Activated gamma-delta T cell treated with Interleukin-2 at 50 U/mL for 16 hours (primary cell): ENCODE measurements at regions not wholly inside any gene's neighbourhood (a gene's known extent, or its start where the extent isn't known, plus 50 kb on each side); places are given as distances from the start of the nearest gene placed in this dataset.

ENCODE experiments used
- DNase-seq: peaks from one replicate; pipeline ENCODE4 v3.0.0-alpha.2; 2020

DNA sequence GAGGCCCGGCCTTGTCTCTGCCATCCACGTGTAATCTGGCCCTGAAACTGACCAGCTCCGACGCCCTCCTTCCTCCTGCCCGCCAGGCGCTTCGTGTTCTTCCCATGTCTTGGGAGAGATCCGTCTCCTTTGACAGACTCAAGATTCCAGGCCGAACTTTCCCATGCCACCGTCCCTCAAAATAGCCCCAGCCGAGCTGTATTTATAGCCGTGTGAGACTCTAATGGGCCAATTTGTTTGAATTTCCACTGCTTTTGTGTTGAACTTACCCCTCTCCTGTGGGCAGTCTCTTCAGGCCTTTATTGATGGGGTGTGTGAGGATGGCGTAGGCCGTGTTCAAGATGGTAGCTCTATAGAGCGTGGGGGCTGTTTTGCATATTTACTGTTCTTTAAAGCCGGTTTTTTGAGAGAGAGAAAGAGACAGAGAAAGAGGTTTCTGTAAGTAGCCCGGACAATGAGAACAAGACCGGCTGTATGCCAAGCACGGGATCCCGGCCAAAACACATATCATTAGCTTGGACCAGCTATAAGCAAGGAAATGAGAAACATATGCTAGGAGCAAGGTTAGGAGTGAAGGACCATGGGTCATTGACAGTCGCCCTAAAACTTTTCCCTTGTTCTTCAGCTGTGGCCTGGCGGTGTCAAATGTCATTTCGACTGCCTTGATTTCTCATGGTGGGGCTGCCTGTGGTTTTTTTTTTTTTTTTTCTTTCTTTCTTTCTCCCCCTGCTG lies 124.5 kb upstream of the ZFHX3 start:
- no peak for DNase-seq

DNA sequence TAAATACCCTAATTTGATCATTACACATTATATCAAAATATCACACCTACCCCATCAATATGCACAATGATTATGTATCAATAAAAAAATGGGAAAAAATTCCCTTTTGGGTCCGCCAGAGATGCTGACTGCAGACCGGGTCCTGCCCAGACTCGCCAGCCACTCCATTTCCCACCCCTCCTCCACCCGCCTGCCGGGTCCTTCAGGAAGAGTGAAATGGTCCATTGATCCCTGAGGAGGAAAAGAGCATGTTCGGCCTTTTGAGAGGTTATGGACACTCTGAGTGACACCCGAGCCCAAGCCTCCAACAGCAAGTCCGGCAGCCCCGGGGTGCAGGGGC lies 123.9 kb upstream of the ZFHX3 start:
- DNase-seq: no peak

- no peak for DNase-seq
Measured at GRCh38 chr16:73171380-73171779, 123.5 kb upstream of the ZFHX3 start.

DNA sequence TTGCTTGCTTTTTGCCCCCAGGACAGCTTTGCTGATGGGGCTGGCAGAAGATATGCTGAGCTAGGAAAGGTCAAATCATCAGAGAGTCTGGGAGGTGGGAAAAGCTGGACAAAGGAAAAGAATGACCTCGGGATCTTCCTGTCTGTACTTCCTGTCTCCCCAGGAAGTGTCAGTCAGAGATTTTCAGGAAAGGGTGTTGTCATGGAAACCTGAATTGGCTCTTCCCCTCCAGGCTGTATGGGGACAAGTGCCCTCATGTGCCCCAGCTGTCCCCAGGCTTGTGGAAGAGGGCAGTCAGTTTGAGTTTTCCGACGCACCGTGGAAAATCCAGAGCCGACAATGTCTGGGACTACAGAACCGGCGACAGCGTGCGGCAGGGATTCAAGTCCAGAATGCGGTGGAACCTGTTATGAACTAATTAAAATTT lies 122.7 kb upstream of the ZFHX3 start:
- no peak for DNase-seq

DNA sequence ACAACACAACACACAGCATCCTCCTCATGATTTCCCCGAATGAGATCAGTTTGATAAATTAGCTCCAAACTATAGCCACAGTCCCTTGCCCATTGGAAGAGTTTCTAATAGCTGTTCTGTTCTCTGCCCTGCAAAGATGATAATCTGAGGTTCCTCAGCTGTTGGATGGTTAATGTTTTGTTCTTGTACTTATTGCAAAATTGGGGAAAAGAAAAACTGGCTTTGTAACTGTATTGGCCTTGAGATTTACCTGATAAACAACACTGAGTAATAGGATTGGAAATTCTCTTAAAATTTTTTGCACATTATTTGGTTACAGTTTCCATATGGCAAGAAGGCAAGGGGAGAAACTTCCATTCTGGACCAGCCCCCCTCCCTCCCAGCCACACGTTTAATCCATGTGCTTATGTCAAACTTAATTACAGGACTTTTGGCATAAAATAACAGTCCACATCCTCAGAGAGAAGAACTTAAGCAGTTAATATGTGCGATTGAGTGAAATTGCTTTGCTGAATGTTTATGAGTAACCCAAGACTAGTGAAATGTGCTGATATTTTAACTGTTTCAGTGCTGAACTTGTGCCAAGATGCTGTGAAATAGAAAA lies 119.1 kb upstream of the ZFHX3 start:
- no peak for DNase-seq

DNA sequence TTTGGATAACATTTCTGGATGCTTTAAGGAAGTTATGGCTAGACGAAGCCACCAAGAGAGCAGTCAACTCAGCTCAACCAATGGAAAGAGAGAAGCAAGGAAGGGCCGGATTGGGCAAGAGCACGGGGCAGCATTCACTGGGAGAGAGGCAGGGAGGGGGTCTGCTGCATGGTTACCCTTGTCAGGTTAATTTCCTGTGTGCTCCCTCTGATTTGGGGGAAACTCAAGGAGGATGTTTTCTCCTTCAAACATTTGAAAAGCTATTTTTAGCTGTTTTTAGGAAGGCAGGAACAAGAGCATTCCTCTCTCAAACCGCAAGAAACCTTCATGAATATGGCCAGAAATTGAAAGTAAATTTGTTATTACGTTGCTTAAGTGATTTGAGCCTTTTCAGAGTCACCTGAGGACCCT lies 118.5 kb upstream of the ZFHX3 start:
- DNase-seq: no peak

DNA sequence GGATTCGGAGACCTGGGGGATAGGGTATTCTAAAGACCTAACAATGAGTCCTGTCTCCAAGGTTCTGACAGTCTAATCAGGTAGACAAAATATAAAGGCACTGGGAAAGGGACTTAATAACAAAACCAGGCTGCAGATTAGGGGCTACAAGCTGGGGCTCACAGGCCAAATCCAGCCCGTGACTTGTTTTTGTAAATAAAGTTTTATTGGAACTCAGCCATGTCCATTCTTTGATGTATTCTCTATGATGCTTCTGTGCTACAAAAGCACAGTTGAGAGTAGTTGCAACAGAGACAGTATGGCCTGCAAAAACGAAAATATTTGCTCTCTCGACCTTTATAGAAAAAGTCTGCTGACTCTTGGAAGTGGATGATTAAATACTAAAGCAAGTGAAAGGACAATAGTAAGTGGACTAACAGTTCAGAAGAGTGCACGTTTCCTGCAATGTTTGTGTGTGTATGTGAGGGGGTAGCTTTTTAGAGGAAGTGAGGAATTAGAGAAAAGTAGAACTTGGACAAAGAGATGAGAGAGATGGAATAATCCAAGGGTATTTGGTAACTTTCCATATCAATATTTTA lies 115.4 kb upstream of the ZFHX3 start:
- no peak for DNase-seq

- no peak for DNase-seq
Measured at GRCh38 chr16:73161977-73162376, 114.0 kb upstream of the ZFHX3 start.

DNA sequence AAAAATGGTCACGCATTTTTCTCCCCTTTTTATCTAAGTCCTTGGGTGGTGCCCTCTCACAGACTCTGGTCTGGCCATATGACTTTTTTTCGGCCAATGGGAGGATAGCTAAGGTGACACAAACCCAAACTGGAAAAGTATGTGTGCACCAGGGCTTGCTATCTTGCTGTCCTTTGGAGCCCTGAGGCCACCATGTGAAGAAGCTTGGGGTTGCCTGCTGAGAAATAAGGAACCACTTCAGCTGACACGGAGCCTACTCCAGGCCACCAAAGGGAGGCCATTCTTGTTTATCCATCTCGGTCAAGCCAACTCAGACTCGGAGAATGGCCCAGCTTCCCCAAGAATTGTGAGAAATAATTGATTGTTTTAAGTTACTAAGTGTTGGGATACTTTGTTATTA lies 111.4 kb upstream of the ZFHX3 start:
- no peak for DNase-seq

DNA sequence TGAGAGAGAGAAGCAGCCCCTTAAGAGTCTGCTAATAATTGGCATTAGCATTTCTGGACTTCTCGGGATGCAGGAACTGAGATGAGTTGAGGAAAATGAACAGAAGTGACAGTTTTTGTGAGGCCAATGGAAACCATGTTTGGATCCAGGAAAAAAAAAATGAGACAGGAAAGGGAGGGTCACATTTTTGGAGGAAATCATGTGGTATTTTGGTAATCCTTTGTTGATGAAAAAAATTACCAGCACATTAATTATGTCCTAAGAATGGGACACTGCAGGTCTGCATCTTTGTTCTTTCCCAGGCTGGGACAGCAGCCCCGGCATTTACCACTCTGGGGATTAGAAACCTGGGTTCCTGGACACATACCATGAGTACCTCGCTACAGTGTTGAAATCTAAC lies 109.9 kb upstream of the ZFHX3 start:
- DNase-seq: no peak

GRCh38 chr16:73154063-73154870 lies 106.3 kb upstream of the ZFHX3 start:
- no peak for DNase-seq

DNA sequence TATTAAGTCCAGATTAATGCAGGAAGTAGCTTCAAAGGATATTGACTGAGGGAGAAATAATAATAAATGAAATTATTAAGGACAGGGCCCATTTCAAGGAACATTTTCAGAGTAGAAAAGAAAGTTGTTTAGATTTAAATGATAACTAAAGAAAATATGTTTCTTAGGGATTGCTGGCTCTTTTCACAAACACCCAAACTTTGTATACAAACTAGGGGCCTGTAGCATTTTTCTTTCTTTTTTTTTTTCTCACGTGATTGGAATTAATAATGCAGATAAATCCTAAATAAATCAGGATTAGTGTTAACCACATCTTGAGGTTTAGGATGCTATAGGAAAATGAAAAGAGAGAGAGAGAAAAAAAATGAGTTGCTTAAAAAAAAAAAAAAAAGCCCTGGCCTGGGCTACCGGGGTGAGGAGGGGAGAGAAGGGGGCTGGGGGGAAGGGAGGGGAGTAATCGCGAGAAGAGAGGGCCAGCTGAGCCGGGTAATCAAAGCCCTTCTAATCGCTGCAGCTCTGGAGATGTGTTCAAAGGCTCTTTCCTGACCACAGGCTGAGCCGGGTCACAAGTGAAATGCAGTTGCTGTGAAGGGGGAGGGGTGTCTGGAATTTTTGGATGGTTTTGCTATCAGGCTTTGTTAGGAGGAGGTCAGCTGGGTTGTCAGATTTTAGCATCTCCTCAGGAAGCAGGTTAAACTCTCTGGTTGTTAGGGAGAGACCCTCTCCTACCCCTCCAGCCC lies 104.6 kb upstream of the ZFHX3 start:
- no peak for DNase-seq

DNA sequence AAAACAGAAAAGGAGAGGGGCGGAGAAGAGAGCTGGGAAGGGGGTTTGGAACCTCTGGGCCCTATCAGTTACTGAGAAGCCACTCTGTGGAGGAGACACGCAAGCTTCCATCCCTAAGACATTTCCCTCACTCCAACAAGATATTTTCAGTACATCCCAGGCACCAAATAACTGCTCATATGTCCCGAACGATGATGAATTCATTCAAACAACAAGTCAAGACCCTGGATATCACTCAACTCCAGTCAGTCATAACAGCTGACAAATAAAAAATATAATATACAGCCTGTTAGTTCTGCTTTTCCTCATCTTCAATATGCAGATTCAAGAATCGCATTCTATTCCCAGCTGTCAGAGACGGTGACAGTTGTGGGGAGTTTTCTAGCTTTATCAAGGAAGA lies 104.0 kb upstream of the ZFHX3 start:
- no peak for DNase-seq

DNA sequence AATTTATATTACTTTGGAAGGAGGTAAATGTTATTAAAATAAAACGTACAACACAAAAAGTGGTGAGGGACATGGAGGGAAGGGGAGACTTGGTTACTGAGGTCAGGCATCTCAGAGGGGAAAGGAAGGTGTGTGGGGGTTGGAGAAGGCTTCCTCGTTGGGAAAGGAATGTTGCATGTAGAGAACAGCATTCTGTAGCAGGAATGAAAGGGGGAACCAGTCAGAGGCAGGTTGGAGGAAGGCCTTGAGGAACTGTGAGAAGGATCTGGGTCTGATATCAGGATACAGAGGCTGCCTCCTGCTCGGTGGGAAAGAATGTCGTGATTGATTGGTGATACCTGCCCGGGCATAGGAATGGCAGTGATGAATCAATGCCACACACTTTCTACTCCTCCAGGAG lies 103.3 kb upstream of the ZFHX3 start:
- DNase-seq: no peak

DNA sequence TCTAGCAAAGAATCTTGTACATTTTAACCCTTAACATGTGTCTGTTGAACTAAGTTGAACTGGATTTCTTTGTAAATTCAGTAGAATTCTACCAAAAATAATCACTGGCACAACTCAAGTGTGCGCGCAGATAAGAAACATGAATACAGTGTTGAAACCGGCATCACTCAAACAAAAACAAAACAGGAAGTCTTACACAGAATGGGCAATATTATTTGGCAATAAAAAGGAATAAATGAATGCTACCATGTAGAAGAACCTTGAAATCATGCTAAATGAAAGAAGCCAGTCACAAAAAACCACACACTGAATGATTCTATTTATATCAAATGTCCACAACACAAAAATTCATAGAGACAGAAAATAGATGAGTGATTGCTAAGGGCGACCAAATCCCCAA lies 102.9 kb upstream of the ZFHX3 start:
- DNase-seq: no peak

GRCh38 chr16:73149334-73149733 lies 101.4 kb upstream of the ZFHX3 start:
- no peak for DNase-seq

GRCh38 chr16:73147958-73148357 lies 100.0 kb upstream of the ZFHX3 start:
- DNase-seq: no peak

- DNase-seq: no peak
Measured at GRCh38 chr16:73145166-73145880, 97.4 kb upstream of the ZFHX3 start.

DNA sequence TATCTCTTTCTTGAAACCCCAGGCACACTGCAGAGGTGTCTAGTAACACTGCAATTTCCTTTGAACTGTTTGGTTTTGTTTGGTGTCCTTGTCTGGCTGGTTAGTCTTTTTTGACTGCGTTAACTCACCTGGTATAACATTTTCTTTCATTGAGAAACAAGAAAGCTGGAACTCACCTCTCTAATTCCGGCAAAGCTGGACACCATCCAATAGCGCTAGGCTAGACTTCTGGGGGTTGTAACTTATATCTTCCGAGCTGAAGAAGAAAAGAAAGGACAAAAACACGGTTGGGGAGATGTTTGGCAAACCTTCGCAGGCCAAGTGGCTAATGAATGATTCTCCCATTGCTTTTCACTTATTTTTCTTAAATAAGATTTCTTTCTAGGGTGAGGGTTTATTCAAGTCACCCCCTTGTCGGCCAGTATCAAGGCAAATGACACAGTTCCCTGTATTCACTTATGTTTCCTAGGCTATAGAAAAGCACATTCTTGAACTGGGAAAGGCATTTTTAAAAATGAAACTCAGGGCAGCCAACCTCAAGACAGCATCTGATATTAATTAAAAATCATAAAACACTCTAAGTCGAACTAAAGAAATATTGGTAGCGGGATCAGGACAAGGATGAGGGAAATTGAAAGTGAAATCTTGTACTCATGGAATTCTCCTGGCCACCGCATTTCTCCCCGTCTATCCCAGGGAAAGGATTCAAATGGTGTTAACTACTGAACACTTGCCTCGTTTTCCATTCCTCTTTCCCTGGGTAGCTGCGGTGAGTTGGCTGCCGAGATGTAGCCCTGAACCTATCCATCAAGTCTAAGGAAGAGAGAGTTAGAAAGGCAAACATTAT lies 95.9 kb upstream of the ZFHX3 start:
- DNase-seq: no peak

DNA sequence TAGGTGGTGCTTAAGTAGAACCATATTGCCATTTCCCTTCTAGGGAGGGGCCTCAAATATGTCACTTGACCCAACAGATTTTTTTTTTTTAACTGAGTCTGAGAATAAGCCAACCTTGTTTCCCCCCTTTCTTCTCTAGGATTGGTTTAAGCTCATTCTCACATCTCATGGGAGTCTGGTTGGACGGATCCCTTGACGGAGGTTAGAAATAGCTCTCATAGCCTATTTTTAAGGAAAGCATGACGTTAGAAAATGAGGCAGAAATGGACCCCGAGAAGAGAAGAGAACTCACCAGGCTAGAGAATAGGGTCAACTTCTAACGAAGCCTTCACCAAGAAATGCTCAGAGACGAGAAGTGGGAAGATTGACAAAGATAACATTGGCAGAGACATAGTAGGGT lies 95.1 kb upstream of the ZFHX3 start:
- no peak for DNase-seq

DNA sequence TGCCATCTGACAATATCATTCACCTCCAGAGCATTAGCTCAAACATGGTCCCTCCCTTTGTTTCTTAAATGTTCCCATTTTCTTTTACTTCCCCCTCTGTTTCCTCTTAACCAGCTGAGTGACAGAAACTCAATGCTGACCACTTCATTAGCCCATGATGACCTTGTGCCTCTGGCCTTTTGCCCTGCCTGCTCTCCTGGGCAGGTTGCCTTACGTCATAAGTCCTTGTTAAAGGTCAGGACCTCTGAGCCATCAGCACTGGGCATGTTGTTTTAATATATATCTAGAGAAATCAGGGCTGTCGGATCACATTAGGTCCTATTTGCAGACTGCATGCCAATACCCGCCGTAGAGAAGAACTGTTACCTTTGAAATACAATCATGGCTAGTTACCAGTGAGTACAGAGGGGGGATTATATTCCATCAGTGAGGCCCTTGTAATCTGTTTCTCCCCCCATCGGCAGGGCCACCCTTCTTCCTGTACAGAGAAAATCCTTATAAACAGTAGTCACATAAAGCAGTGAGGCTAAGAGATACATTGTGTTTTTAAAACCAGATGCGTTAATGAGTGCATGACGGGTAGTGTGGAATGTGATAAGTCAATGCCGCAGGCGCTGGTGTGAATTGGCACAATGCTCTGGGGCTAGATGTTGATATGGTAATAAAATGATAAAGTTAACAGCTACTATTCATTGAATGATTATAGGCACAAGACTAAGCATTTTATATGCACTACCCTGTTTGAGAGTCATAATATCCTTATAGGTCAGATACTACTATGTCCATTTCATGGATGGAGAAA lies 94.3 kb upstream of the ZFHX3 start:
- no peak for DNase-seq
